Astrocyte (in vitro differentiated cells and primary cell): ENCODE measurements at regions not wholly inside any gene's neighbourhood (a gene's known extent, or its start where the extent isn't known, plus 50 kb on each side); places are given as distances from the start of the nearest gene placed in this dataset.

Source experiments
- DNase-seq: peaks from one replicate; pipeline ENCODE4 v3.0.0-alpha.2; 2010; ENCODE audit warnings: low read depth
- FAIRE-seq: peaks from 2 replicates; lab custom pipeline; 2011; peaks lifted over from hg19 to GRCh38; lab: Jason Lieb, UNC
- H2AFZ ChIP-seq: 2 replicates; pipeline ENCODE4 v1.6.0; 2012; ENCODE audit warnings: low read depth, low read length, inconsistent platforms
- H3K27ac ChIP-seq: 2 replicates; pipeline ENCODE4 v1.5.1; 2011; ENCODE audit warnings: low read depth, low read length, inconsistent platforms
- H3K27me3 ChIP-seq: 2 replicates; pipeline ENCODE4 v1.6.0; 2011; ENCODE audit warnings: low read length, inconsistent platforms; ENCODE audit not compliant: insufficient read depth
- H3K36me3 ChIP-seq: 2 replicates; pipeline ENCODE4 v1.5.1; 2011; ENCODE audit warnings: low read length, inconsistent platforms; ENCODE audit not compliant: insufficient read depth
- H3K4me1 ChIP-seq: 2 replicates; pipeline ENCODE4 v1.5.1; 2011; ENCODE audit warnings: low read length, inconsistent platforms; ENCODE audit not compliant: insufficient read depth
- H3K4me2 ChIP-seq: 2 replicates; pipeline ENCODE4 v1.6.0; 2012; ENCODE audit warnings: low read length, inconsistent platforms
- H3K4me3 ChIP-seq: 2 replicates; pipeline ENCODE4 v1.5.1; 2011; ENCODE audit warnings: low read depth, mild to moderate bottlenecking, low read length, inconsistent platforms; ENCODE audit not compliant: insufficient read depth
- H3K79me2 ChIP-seq: 2 replicates; pipeline ENCODE4 v1.6.0; 2012; ENCODE audit warnings: mild to moderate bottlenecking, low read length, inconsistent platforms; ENCODE audit not compliant: insufficient read depth
- H3K9ac ChIP-seq: 2 replicates; pipeline ENCODE4 v1.6.0; 2012; ENCODE audit warnings: mild to moderate bottlenecking, low read length, inconsistent platforms
- H3K9me3 ChIP-seq: 2 replicates; pipeline ENCODE4 v1.5.1; 2012; ENCODE audit warnings: low read depth, mild to moderate bottlenecking, low read length, inconsistent platforms; ENCODE audit not compliant: insufficient read depth
- H4K20me1 ChIP-seq: 2 replicates; pipeline ENCODE4 v1.6.0; 2012; ENCODE audit warnings: low read length, inconsistent platforms; ENCODE audit not compliant: insufficient read depth
- H3K27ac Mint-ChIP-seq: one replicate; pipeline ENCODE4 v1.8.0; 2021; ENCODE audit warnings: mild to moderate bottlenecking, mixed read lengths; ENCODE audit not compliant: unreplicated experiment
- H3K27me3 Mint-ChIP-seq: one replicate; pipeline ENCODE4 v1.8.0; 2021; ENCODE audit warnings: low read depth, mixed read lengths; ENCODE audit not compliant: unreplicated experiment
- H3K36me3 Mint-ChIP-seq: one replicate; pipeline ENCODE4 v1.8.0; 2021; ENCODE audit warnings: low read depth, mixed read lengths; ENCODE audit not compliant: unreplicated experiment
- H3K4me1 Mint-ChIP-seq: one replicate; pipeline ENCODE4 v1.8.0; 2021; ENCODE audit warnings: low read depth, mixed read lengths; ENCODE audit not compliant: unreplicated experiment
- H3K4me3 Mint-ChIP-seq: one replicate; pipeline ENCODE4 v1.8.0; 2021; ENCODE audit warnings: mild to moderate bottlenecking, moderate library complexity, mixed read lengths; ENCODE audit not compliant: unreplicated experiment
- H3K9me3 Mint-ChIP-seq: one replicate; pipeline ENCODE4 v1.8.0; 2021; ENCODE audit warnings: mild to moderate bottlenecking, mixed read lengths; ENCODE audit not compliant: unreplicated experiment
- EZH2 ChIP-seq: IDR thresholded peaks from 2 replicates; pipeline ENCODE4 v1.6.1; 2012; ENCODE audit warnings: mild to moderate bottlenecking, low read length, inconsistent platforms; ENCODE audit not compliant: insufficient read depth
- TF ChIP-seq, protein P1 (sequence below): IDR thresholded peaks from 2 replicates; pipeline ENCODE4 v1.5.1; 2011; ENCODE audit warnings: low read depth, mild to moderate bottlenecking, inconsistent platforms, low read length, moderate library complexity; ENCODE audit not compliant: insufficient read depth

DNA sequence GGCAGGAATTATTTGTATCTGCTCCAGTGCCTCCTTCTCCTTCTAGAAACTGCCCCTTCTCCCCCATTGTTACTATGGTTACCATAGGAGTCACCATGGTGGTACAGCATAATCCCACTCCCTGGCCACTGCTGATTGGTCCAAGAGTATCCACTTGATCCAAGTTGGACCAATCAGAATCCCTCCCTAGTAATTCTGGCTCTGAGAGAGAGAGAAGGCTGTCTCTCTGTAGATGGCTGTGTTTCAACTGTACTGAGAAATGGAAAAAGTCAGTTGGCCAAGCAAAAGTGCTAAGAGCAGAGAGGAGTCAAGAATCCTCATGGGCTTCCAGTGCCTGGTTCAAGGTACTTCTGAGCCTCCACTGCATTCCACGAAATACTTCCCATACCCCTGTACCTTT is 120.6 kb upstream of the SPATA12 start:
- TF ChIP-seq, protein P1, sequence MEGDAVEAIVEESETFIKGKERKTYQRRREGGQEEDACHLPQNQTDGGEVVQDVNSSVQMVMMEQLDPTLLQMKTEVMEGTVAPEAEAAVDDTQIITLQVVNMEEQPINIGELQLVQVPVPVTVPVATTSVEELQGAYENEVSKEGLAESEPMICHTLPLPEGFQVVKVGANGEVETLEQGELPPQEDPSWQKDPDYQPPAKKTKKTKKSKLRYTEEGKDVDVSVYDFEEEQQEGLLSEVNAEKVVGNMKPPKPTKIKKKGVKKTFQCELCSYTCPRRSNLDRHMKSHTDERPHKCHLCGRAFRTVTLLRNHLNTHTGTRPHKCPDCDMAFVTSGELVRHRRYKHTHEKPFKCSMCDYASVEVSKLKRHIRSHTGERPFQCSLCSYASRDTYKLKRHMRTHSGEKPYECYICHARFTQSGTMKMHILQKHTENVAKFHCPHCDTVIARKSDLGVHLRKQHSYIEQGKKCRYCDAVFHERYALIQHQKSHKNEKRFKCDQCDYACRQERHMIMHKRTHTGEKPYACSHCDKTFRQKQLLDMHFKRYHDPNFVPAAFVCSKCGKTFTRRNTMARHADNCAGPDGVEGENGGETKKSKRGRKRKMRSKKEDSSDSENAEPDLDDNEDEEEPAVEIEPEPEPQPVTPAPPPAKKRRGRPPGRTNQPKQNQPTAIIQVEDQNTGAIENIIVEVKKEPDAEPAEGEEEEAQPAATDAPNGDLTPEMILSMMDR: no peak
- no peak for TF ChIP-seq EZH2

DNA sequence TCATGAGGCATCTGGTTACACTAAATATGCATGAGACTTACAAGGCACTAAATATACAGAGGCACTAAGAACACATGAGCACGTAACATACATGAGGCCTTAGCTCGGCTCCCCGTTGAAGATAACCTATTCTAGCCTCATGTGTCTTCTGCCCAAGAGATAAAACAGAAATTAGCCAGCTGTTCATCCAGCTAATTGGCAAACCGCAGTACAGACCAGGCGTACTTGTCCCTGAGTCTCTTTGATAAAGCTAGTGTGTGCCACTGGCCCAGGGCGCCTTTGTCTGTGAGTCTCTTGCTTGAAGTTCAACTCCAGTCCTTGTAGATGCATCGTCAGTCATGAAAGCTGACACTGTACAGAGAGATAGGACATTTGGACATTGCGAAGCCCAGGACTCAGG is 121.9 kb upstream of the SPATA12 start:
- Histone ChIP-seq H3K4me2 (no peak overlapping the region), H3K27me3 (no peaks in the 10 kb centered on the region), H2AFZ (no peak overlapping the region), H3K36me3 (no peaks in the 10 kb centered on the region), H4K20me1 (peaks cover 3% of the 10 kb centered on the region), H3K4me1 (no peaks in the 10 kb centered on the region), H3K4me3 (no peak overlapping the region), H3K79me2 (no peaks in the 10 kb centered on the region), H3K9ac (no peak overlapping the region), H3K9me3 (peaks cover 4% of the 10 kb centered on the region), H3K27ac (no peak overlapping the region)
- Mint-ChIP-seq H3K27ac (no peak overlapping the region), H3K9me3 (peaks cover 6% of the 10 kb centered on the region), H3K4me3 (no peak overlapping the region), H3K4me1 (peaks cover 14% of the 10 kb centered on the region), H3K36me3 (peaks cover 6% of the 10 kb centered on the region), H3K27me3 (no peaks in the 10 kb centered on the region)
- DNase-seq (no peak), FAIRE-seq (no peak)
- TF ChIP-seq EZH2: no peak
- TF ChIP-seq, protein P1: no peak

More for the DNA sequence above, 120.6 kb upstream of the SPATA12 start:
- H3K27me3 Mint-ChIP-seq: no peaks in the 10 kb centered on the region
- Histone ChIP-seq H4K20me1 (peaks cover 3% of the 10 kb centered on the region), H3K4me3 (no peak overlapping the region), H3K9ac (no peak overlapping the region), H3K4me1 (no peaks in the 10 kb centered on the region), H2AFZ (no peak overlapping the region), H3K4me2 (no peak overlapping the region), H3K9me3 (no peaks in the 10 kb centered on the region), H3K27ac (no peak overlapping the region), H3K36me3 (no peaks in the 10 kb centered on the region), H3K79me2 (no peaks in the 10 kb centered on the region), H3K27me3 (no peaks in the 10 kb centered on the region)
- FAIRE-seq: no peak
- no peak for DNase-seq
- peaks cover 4% of the 10 kb centered on the region for H3K36me3 Mint-ChIP-seq
- H3K4me1 Mint-ChIP-seq: peaks cover 14% of the 10 kb centered on the region
- H3K9me3 Mint-ChIP-seq: peaks cover 6% of the 10 kb centered on the region
- no peak overlapping the region for H3K4me3 Mint-ChIP-seq
- H3K27ac Mint-ChIP-seq: no peak overlapping the region

DNA sequence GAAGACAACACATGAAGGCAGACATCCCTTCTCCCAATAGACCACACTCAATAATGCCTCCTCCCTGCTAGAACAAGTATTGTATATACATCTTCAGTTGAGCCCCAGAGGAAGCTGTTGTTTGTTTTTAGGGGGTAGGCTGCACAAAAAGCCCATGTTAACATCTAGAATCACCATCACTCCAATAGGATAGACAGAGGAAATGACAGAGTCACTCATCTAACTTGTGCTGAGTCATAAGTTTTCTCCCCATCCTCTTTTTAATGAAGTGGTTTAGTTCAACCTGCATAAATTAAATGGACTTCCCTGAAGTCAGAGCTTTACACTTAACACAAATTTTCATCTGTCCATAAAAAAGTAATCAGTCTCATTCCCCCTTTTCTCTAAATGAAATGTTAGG is 122.9 kb upstream of the SPATA12 start:
- no peak for DNase-seq
- H3K27ac Mint-ChIP-seq: no peak overlapping the region
- H3K27me3 Mint-ChIP-seq: no peaks in the 10 kb centered on the region
- no peak for TF ChIP-seq EZH2
- TF ChIP-seq, protein P1: no peak
- H3K36me3 Mint-ChIP-seq: peaks cover 6% of the 10 kb centered on the region
- Histone ChIP-seq H3K4me1 (no peaks in the 10 kb centered on the region), H3K9ac (no peak overlapping the region), H3K27ac (no peak overlapping the region), H3K27me3 (no peaks in the 10 kb centered on the region), H3K4me3 (no peak overlapping the region), H4K20me1 (no peaks in the 10 kb centered on the region), H2AFZ (no peak overlapping the region), H3K79me2 (no peaks in the 10 kb centered on the region), H3K4me2 (no peak overlapping the region), H3K36me3 (no peaks in the 10 kb centered on the region), H3K9me3 (peaks cover 4% of the 10 kb centered on the region)
- peaks cover 12% of the 10 kb centered on the region for H3K4me1 Mint-ChIP-seq
- H3K9me3 Mint-ChIP-seq: peaks cover 6% of the 10 kb centered on the region
- H3K4me3 Mint-ChIP-seq: no peak overlapping the region
- no peak for FAIRE-seq
